ENCODE measurements at regions not wholly inside any gene's neighbourhood (a gene's known extent, or its start where the extent isn't known, plus 50 kb on each side); places are given as distances from the start of the nearest gene placed in this dataset.

- intact Hi-C loops (cut with DNase I): no loop called here
- H3K9me3 ChIP-seq: no peaks in the 10 kb centered on the region
- no peak for DNase-seq
- no peak overlapping the region for H3K27ac ChIP-seq
- no peak for ATAC-seq
- no peaks in the 10 kb centered on the region for H3K36me3 ChIP-seq
- no peak overlapping the region for H3K4me3 ChIP-seq
- no peaks in the 10 kb centered on the region for H3K27me3 ChIP-seq
- H3K4me1 ChIP-seq: peaks cover 9 to 18% of the 10 kb centered on the region in 2 donors
- no peak for TF ChIP-seq CTCF (IDR thresholded peaks at IDR 0.05)
Observed at GRCh38 chr12:75959060-75959459, 72.5 kb downstream of the PHLDA1 start.

GRCh38 chr12:75955251-75955650 lies 76.3 kb downstream of the PHLDA1 start:
- H3K27ac ChIP-seq: no peak overlapping the region
- no peak for TF ChIP-seq CTCF (IDR thresholded peaks at IDR 0.05)
- intact Hi-C loops (cut with DNase I): no loop called here
- no peaks in the 10 kb centered on the region for H3K27me3 ChIP-seq
- H3K4me3 ChIP-seq: no peak overlapping the region
- H3K4me1 ChIP-seq: peaks cover 9 to 41% of the 10 kb centered on the region in 2 donors
- H3K9me3 ChIP-seq: no peaks in the 10 kb centered on the region
- no peak for ATAC-seq
- no peaks in the 10 kb centered on the region for H3K36me3 ChIP-seq
- no peak for DNase-seq

- Histone ChIP-seq H3K27me3 (no peaks in the 10 kb centered on the region), H3K4me1 (peaks cover 8 to 36% of the 10 kb centered on the region in 2 donors), H3K27ac (no peak overlapping the region), H3K9me3 (no peaks in the 10 kb centered on the region), H3K36me3 (no peaks in the 10 kb centered on the region), H3K4me3 (no peak overlapping the region)
- ATAC-seq: no peak
- DNase-seq: no peak
- intact Hi-C loops (cut with DNase I): no loop called here
- TF ChIP-seq CTCF (IDR thresholded peaks at IDR 0.05): no peak
Observed at GRCh38 chr12:75954749-75955148, 76.8 kb downstream of the PHLDA1 start.

- H3K27ac ChIP-seq: peak overlapping the region in 1 of 2 donors; percentile 51
- ATAC-seq (peak; percentile 92), DNase-seq (no peak)
Observed at GRCh38 chr12:75954041-75954440, 77.5 kb downstream of the PHLDA1 start.

GRCh38 chr12:75953312-75953906 lies 78.2 kb downstream of the PHLDA1 start:
- Histone ChIP-seq H3K4me3 (no peak overlapping the region), H3K36me3 (no peaks in the 10 kb centered on the region), H3K4me1 (peaks cover 0 to 25% of the 10 kb centered on the region in 2 donors), H3K27me3 (no peaks in the 10 kb centered on the region), H3K9me3 (no peaks in the 10 kb centered on the region), H3K27ac (peak overlapping the region; percentile 28 to 51)
- intact Hi-C loops (cut with DNase I): no loop called here
- ATAC-seq (peak; percentile 19), DNase-seq (no peak)
- no peak for TF ChIP-seq CTCF (IDR thresholded peaks at IDR 0.05)

More at GRCh38 chr12:75954041-75954440, 77.5 kb downstream of the PHLDA1 start:
- Histone ChIP-seq H3K27me3 (no peaks in the 10 kb centered on the region), H3K4me3 (no peak overlapping the region), H3K36me3 (no peaks in the 10 kb centered on the region), H3K9me3 (no peaks in the 10 kb centered on the region), H3K4me1 (peaks cover 1 to 29% of the 10 kb centered on the region in 2 donors)
- intact Hi-C loops (cut with DNase I): no loop called here
- TF ChIP-seq CTCF (IDR thresholded peaks at IDR 0.05): no peak

Data from left lung (tissue), 4 donors.